ENCODE measurements at regions not wholly inside any gene's neighbourhood (a gene's known extent, or its start where the extent isn't known, plus 50 kb on each side); places are given as distances from the start of the nearest gene placed in this dataset.

GRCh38 chr22:49242480-49242879 is 585.2 kb downstream of the BRD1 start:
- H3K4me2 ChIP-seq (ENCODE audit: low read length) = no peak overlapping the region
- H3K9me3 ChIP-seq (ENCODE audit: control insufficient read depth, insufficient read depth, low read length) = no peaks in the 10 kb centered on the region
- H3K36me3 ChIP-seq (ENCODE audit: control insufficient read depth, low read length) = no peaks in the 10 kb centered on the region
- TF ChIP-seq EZH2phosphoT487 (IDR thresholded peaks at IDR 0.05; ENCODE audit: borderline replicate concordance, low read length) (no peak), CTCF (IDR thresholded peaks at IDR 0.05; ENCODE audit: low read depth, low read length, poor library complexity, severe bottlenecking) (no peak)
- no peaks in the 10 kb centered on the region for H3K4me1 ChIP-seq (ENCODE audit: control insufficient read depth, low read length)
- H3K4me3 ChIP-seq (ENCODE audit: low read length) = no peak overlapping the region
- H3K27ac ChIP-seq (ENCODE audit: low read depth, low read length) = no peak overlapping the region
- no peaks in the 10 kb centered on the region for H3K79me2 ChIP-seq (ENCODE audit: control insufficient read depth, low read length)
- no peaks in the 10 kb centered on the region for H3K9me2 ChIP-seq (replicated peaks; ENCODE audit: control insufficient read depth, low read length)
- no peaks in the 10 kb centered on the region for H3K27me3 ChIP-seq (ENCODE audit: control insufficient read depth, low read length)
- H4K20me1 ChIP-seq (ENCODE audit: control insufficient read depth, insufficient read depth, low read depth, low read length) = no peaks in the 10 kb centered on the region
- H3F3A ChIP-seq (ENCODE audit: control insufficient read depth, insufficient read depth) = no peaks in the 10 kb centered on the region

- H3K4me3 ChIP-seq (ENCODE audit: low read length) = no peak overlapping the region
- no peaks in the 10 kb centered on the region for H3K9me2 ChIP-seq (replicated peaks; ENCODE audit: control insufficient read depth, low read length)
- TF ChIP-seq EZH2phosphoT487 (IDR thresholded peaks at IDR 0.05; ENCODE audit: borderline replicate concordance, low read length) (no peak), CTCF (IDR thresholded peaks at IDR 0.05; ENCODE audit: low read depth, low read length, poor library complexity, severe bottlenecking) (no peak)
- no peak overlapping the region for H3K4me2 ChIP-seq (ENCODE audit: low read length)
- no peaks in the 10 kb centered on the region for H4K20me1 ChIP-seq (ENCODE audit: control insufficient read depth, insufficient read depth, low read depth, low read length)
- no peaks in the 10 kb centered on the region for H3F3A ChIP-seq (ENCODE audit: control insufficient read depth, insufficient read depth)
- H3K36me3 ChIP-seq (ENCODE audit: control insufficient read depth, low read length) = no peaks in the 10 kb centered on the region
- H3K4me1 ChIP-seq (ENCODE audit: control insufficient read depth, low read length) = no peaks in the 10 kb centered on the region
- no peaks in the 10 kb centered on the region for H3K79me2 ChIP-seq (ENCODE audit: control insufficient read depth, low read length)
- H3K27ac ChIP-seq (ENCODE audit: low read depth, low read length) = no peak overlapping the region
- H3K27me3 ChIP-seq (ENCODE audit: control insufficient read depth, low read length) = no peaks in the 10 kb centered on the region
- no peaks in the 10 kb centered on the region for H3K9me3 ChIP-seq (ENCODE audit: control insufficient read depth, insufficient read depth, low read length)
Measured at GRCh38 chr22:49241174-49241851, 586.4 kb downstream of the BRD1 start.

- Histone ChIP-seq H3K9me3 (ENCODE audit: control insufficient read depth, insufficient read depth, low read length) (no peaks in the 10 kb centered on the region), H3K36me3 (ENCODE audit: control insufficient read depth, low read length) (no peaks in the 10 kb centered on the region), H3K79me2 (ENCODE audit: control insufficient read depth, low read length) (no peaks in the 10 kb centered on the region), H3K4me2 (ENCODE audit: low read length) (no peak overlapping the region), H3K27me3 (ENCODE audit: control insufficient read depth, low read length) (no peaks in the 10 kb centered on the region), H3K27ac (ENCODE audit: low read depth, low read length) (no peak overlapping the region), H3K9me2 (replicated peaks; ENCODE audit: control insufficient read depth, low read length) (no peaks in the 10 kb centered on the region), H3K4me1 (ENCODE audit: control insufficient read depth, low read length) (no peaks in the 10 kb centered on the region), H3K4me3 (ENCODE audit: low read length) (no peak overlapping the region), H4K20me1 (ENCODE audit: control insufficient read depth, insufficient read depth, low read depth, low read length) (no peaks in the 10 kb centered on the region), H3F3A (ENCODE audit: control insufficient read depth, insufficient read depth) (no peaks in the 10 kb centered on the region)
- no peak for TF ChIP-seq EZH2phosphoT487 (IDR thresholded peaks at IDR 0.05; ENCODE audit: borderline replicate concordance, low read length)
- TF ChIP-seq CTCF (IDR thresholded peaks at IDR 0.05; ENCODE audit: low read depth, low read length, poor library complexity, severe bottlenecking) = no peak
Measured at GRCh38 chr22:49240472-49240871, 587.2 kb downstream of the BRD1 start.
